ENCODE measurements at regions not wholly inside any gene's neighbourhood (a gene's known extent, or its start where the extent isn't known, plus 50 kb on each side); places are given as distances from the start of the nearest gene placed in this dataset.

DNA sequence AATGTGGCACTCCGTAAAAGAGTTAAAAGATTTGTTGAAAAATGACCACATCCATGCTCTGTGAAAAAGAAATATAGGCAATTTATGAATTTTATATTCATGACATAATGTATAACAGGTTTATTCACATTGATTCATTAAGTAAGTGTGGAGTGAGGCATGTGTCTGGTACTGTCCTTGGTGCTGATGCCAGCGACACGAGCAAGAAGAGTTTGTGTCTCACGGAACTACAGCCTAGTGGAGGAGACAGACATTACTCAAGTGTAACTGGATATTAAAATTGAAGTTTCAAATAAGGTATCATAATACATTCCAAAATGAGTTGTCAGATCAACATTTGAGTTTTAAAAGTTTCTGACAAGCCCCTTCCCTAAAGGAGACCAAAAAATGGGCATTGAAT is 122.7 kb upstream of the PRNP start:
- peak; percentile 71 for DNase-seq (ENCODE audit: low read depth)
- TF ChIP-seq CTCF (IDR thresholded peaks at IDR 0.05; ENCODE audit: insufficient read depth, low read length) = peak; percentile 46
- H3K4me3 ChIP-seq (ENCODE audit: low read depth, low read length) = no peak overlapping the region

DNA sequence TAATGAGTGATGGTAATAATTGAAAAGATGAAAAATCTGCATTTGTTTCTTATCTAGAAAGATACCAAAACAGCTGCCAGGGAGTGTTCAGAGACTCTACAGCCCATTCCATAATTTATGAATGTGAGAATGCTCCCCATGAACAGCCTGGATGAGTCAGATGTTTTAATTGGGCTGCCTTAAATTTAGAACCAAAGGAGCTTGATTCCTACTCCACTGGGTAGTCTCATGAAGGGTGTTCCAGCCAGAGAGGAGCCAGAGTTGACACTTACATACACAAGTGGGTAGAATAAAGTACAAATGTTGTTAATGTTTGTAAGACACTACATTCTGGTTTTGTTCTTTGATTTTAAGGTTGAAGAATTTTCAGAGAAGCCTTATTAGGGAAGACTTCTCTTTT is 123.2 kb upstream of the PRNP start:
- no peak for DNase-seq (ENCODE audit: low read depth)
- H3K4me3 ChIP-seq (ENCODE audit: low read depth, low read length) = no peak overlapping the region
- no peak for TF ChIP-seq CTCF (IDR thresholded peaks at IDR 0.05; ENCODE audit: insufficient read depth, low read length)

DNA sequence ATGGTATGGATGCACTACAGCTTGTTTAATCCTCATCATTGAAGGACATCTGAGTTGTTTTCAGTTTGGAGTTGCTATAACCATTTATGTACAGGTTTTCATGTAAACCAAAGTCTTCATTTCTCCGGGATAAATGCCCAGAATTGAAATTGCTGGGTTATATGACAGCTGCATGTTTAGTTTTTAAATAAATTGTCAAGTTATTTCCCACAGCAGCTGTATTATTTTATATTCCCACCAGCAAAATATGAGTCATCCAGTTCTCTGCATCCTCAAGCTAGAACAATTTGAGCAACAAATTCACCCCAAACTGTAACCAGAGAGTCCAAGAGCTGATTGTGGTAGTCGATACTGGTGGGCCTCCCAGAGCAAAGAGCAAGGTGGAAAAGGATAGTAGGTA is 125.6 kb upstream of the PRNP start:
- DNase-seq (ENCODE audit: low read depth) = peak; percentile 3

GRCh38 chr20:4559906-4560305 is 126.3 kb upstream of the PRNP start:
- H3K4me3 ChIP-seq (ENCODE audit: low read depth, low read length) = no peak overlapping the region
- DNase-seq (ENCODE audit: low read depth) = no peak
- no peak for TF ChIP-seq CTCF (IDR thresholded peaks at IDR 0.05; ENCODE audit: insufficient read depth, low read length)

More for the DNA sequence above, 125.6 kb upstream of the PRNP start:
- TF ChIP-seq CTCF (IDR thresholded peaks at IDR 0.05; ENCODE audit: insufficient read depth, low read length) = no peak
- H3K4me3 ChIP-seq (ENCODE audit: low read depth, low read length) = no peak overlapping the region

DNA sequence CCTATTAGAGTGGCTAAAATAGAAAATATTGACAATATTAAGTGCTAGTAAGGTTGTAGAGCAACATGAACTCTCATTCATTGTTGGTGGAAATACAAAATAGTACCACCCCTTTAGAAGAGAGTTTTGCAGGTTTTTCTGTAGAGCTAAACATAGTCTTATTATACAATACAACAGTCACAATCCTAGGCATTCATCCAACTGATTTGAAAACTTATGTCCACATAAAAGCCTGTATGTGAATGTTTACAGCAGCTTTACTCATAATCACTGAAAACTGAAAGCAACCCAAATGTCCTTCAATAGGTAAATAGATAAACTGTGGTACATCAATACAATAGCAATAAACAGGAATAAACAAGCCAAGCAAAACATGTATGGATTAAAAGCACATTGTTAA is 127.2 kb upstream of the PRNP start:
- DNase-seq (ENCODE audit: low read depth) = no peak
- TF ChIP-seq CTCF (IDR thresholded peaks at IDR 0.05; ENCODE audit: insufficient read depth, low read length) = no peak
- no peak overlapping the region for H3K4me3 ChIP-seq (ENCODE audit: low read depth, low read length)

DNA sequence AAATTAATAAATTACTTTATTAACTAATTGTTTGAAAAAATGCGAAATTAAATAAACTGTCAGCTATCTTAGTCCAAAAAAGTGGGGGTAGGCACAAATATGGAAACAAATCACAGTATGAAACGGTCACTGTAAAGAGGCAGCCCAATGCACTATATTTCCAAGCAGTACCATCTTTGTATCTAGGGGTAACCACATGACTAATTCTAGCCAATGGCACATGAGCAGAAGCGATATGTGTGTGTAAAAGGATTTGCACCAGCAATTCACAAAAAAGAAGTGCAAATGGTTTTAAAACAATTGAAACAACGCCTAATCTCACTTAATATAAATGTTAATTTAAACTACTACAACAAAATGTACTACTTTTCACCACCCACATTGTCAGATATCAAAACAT is 129.5 kb upstream of the PRNP start:
- DNase-seq (ENCODE audit: low read depth) = no peak
- no peak overlapping the region for H3K4me3 ChIP-seq (ENCODE audit: low read depth, low read length)
- no peak for TF ChIP-seq CTCF (IDR thresholded peaks at IDR 0.05; ENCODE audit: insufficient read depth, low read length)

GRCh38 chr20:4555188-4555890 is 130.9 kb upstream of the PRNP start:
- peak; percentile 57 for DNase-seq (ENCODE audit: low read depth)
- no peak overlapping the region for H3K4me3 ChIP-seq (ENCODE audit: low read depth, low read length)
- TF ChIP-seq CTCF (IDR thresholded peaks at IDR 0.05; ENCODE audit: insufficient read depth, low read length) = no peak

Measured in fibroblast of the aortic adventitia (primary cell).